ENCODE measurements at regions not wholly inside any gene's neighbourhood (a gene's known extent, or its start where the extent isn't known, plus 50 kb on each side); places are given as distances from the start of the nearest gene placed in this dataset.

DNA sequence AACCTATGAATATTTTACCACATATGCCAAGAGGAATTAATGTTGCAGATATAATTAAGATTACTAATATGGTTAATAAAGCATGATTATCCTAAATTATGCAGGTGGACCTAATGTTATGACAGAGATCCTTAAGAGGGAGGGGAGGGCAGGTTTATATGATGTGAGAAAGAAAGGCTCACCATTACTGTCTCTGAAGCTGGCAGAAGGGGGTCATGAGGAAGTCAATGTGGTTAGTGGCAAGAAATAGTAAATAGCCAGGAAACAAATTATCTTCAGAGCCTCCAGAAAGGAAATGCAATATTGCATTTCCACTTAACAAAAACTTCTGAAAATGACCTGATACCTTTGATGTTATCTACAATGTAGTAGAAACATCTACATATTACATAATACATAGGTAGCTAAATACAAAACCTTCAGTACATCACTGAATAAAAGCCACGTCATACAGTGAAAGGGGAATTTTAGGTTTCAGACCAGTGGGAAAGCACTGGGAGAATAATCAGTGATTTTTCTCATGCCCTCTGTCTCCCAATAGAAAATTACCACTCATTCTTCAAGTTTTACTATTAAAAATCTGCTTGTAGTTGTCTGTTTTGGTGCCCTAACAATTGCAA is 609.2 kb downstream of the SPOCK3 start:
- DNase-seq (ENCODE audit: extremely low spot score), result no peak
- POLR2A ChIA-PET, result no interaction called here
- no peak for TF ChIP-seq CTCF (IDR thresholded peaks at IDR 0.05; ENCODE audit: control extremely low read depth, extremely low read depth, low read depth, missing control alignments)
- CTCF ChIA-PET, result interaction anchor here (1.1 kb wide), 1 partner anchor 15 kb away, joined by 3 read pairs; no protein-coding TSS in a partner anchor

GRCh38 chr4:166628454-166628853 is 605.8 kb downstream of the SPOCK3 start:
- ChIA-PET CTCF (interaction anchor here (1.2 to 1.6 kb wide), 3 partner anchors 8 to 297 kb away, joined by 3 to 5 read pairs (median 4); no protein-coding TSS in a partner anchor), POLR2A (no interaction called here)
- no peak for TF ChIP-seq CTCF (IDR thresholded peaks at IDR 0.05; ENCODE audit: control extremely low read depth, extremely low read depth, low read depth, missing control alignments)
- no peak for DNase-seq (ENCODE audit: extremely low spot score)

- ChIA-PET CTCF (interaction anchor here (1.4 kb wide), 1 partner anchor 12 kb away, joined by 3 read pairs; no protein-coding TSS in a partner anchor), POLR2A (no interaction called here)
- no peak for DNase-seq (ENCODE audit: extremely low spot score)
- TF ChIP-seq CTCF (IDR thresholded peaks at IDR 0.05; ENCODE audit: control extremely low read depth, extremely low read depth, low read depth, missing control alignments), result no peak
Observed at GRCh38 chr4:166635367-166635766, 598.9 kb downstream of the SPOCK3 start.

DNA sequence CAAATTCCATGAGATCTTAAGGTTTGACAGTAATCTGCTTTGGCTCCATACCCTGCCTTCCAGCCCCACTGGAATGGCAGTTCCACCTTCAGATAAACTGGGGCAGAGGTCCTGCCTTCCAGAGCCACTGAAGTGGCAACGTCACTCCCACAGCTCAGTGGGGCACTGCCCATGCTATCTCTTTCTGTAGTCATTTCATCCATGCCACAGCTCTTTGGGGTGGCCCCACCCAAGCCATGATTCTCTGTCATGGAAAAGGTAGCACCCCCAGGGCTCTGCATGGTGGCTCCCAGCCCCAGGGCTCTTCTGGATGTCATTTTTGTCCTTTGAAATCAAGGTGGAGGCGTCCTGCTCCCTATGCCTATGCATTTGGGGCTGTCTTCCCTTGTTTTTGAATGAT is 596.5 kb downstream of the SPOCK3 start:
- POLR2A ChIA-PET, result no interaction called here
- no peak for DNase-seq (ENCODE audit: extremely low spot score)
- TF ChIP-seq CTCF (IDR thresholded peaks at IDR 0.05; ENCODE audit: control extremely low read depth, extremely low read depth, low read depth, missing control alignments), result no peak
- CTCF ChIA-PET, result no interaction called here

DNA sequence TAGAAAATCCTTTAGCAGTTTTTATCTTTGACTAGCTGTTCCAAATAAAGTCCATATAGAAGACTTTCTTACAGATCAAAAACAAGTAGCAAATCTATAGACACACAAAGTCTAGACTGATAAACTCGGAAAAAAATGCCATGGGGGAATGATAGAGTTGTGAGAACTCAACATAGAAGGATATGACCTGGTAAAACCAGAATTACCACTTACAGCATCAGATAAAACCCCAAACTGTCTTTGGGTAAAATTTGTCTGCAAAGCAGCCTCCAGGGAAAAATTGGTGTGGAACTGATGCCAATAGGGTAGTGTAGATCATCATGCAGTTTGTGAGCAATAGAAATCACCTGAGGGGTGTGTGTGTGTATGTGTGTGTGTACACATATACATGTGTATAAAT is 579.1 kb downstream of the SPOCK3 start:
- no peak for TF ChIP-seq CTCF (IDR thresholded peaks at IDR 0.05; ENCODE audit: control extremely low read depth, extremely low read depth, low read depth, missing control alignments)

GRCh38 chr4:166655705-166656104 is 578.6 kb downstream of the SPOCK3 start:
- POLR2A ChIA-PET, result no interaction called here

More for the DNA sequence above, 579.1 kb downstream of the SPOCK3 start:
- POLR2A ChIA-PET, result no interaction called here
- no peak for DNase-seq (ENCODE audit: extremely low spot score)
- CTCF ChIA-PET, result no interaction called here

More at GRCh38 chr4:166655705-166656104, 578.6 kb downstream of the SPOCK3 start:
- CTCF ChIA-PET, result interaction anchor here (0.8 kb wide), 1 partner anchor 28 kb away, joined by 3 read pairs; no protein-coding TSS in a partner anchor
- DNase-seq (ENCODE audit: extremely low spot score), result no peak
- TF ChIP-seq CTCF (IDR thresholded peaks at IDR 0.05; ENCODE audit: control extremely low read depth, extremely low read depth, low read depth, missing control alignments), result no peak

Measured in GM10248 (cell line).